ENCODE measurements at regions not wholly inside any gene's neighbourhood (a gene's known extent, or its start where the extent isn't known, plus 50 kb on each side); places are given as distances from the start of the nearest gene placed in this dataset.

GRCh38 chr11:15541079-15541478, 426.4 kb downstream of the INSC start:
- TF ChIP-seq EP300 (IDR thresholded peaks at IDR 0.05; ENCODE audit: low read length) (no peak), CREM (IDR thresholded peaks at IDR 0.05; ENCODE audit: low read depth) (no peak), CTCF (IDR thresholded peaks at IDR 0.05 in 2 of 3, conservative IDR thresholded peaks at IDR 0.05 in 1 of 3; ENCODE audit: insufficient read depth in 2 of 3, low read depth in 1 of 3, low read length in 3 of 3) (no peak), POLR2A (conservative IDR thresholded peaks at IDR 0.05) (no peak), RAD21 (CRISPR knock-in tag; conservative IDR thresholded peaks at IDR 0.05 in 1 of 2, IDR thresholded peaks at IDR 0.05 in 1 of 2) (no peak), ARID2 (IDR thresholded peaks at IDR 0.05) (no peak), ZNF740 (CRISPR knock-in tag; IDR thresholded peaks at IDR 0.05) (no peak), ZNF740 (tag; IDR thresholded peaks at IDR 0.05) (no peak), FOSL1 (tag; conservative IDR thresholded peaks at IDR 0.05) (no peak)
